ENCODE measurements at regions not wholly inside any gene's neighbourhood (a gene's known extent, or its start where the extent isn't known, plus 50 kb on each side); places are given as distances from the start of the nearest gene placed in this dataset.

DNA sequence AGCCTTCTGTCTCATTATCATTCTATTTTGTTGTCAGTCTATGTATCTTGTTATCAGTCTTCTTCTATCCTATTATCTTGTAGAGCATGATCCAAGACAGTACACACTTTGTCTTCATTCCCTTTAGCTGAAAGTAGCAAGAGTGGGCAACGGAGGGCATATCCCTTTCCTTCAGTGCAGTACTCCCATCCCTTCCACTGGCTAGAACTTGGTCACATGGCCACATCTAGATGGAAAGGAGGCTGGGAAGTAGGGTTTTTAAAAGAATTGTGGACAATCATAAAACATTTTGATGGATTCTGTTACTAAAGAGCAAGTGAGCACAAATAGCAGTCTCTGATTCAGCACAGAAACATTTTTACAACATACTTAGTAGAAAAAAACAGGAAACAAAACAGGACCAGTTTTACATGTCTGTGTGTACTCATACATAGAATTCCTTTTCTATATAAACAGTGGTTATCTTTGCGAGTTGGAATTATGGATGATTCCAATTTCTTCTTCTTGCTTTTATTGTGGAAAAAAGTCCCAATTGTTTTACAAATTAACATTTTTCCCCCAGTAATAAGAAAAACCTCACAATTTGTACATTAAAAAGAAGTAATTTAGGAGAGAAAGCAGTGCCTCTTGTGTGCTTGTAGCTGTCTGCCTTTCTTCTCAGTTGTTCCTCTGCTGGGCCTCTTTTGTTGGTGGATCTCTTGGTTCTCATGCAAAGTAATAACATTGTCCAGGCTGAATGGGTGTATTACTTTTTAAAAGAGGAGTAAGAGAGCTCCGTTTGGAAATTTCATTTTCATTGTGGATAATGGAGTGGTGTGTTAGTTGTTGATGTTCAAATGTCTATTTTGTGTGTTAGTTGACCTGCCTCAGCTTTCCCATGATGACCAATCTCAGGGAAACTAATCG lies 410.9 kb upstream of the TRPC7 start:
- Histone ChIP-seq H3K9ac (ENCODE audit: low read depth, low read length, poor library complexity, severe bottlenecking) (no peak overlapping the region), H3F3A (ENCODE audit: low read depth) (no peaks in the 10 kb centered on the region), H3K4me2 (ENCODE audit: low read depth, low read length, poor library complexity, severe bottlenecking) (no peak overlapping the region), H3K9me2 (replicated peaks; ENCODE audit: low read depth, low read length) (no peaks in the 10 kb centered on the region), H2AFZ (ENCODE audit: low read length) (no peak overlapping the region), H3K4me1 (ENCODE audit: insufficient read depth, low read length, poor library complexity, severe bottlenecking) (no peaks in the 10 kb centered on the region), H3K9me3 (ENCODE audit: insufficient read depth, low read depth, low read length) (no peaks in the 10 kb centered on the region), H3K36me3 (ENCODE audit: insufficient read depth, low read length) (no peaks in the 10 kb centered on the region), H3K27me3 (ENCODE audit: insufficient read depth, low read length, poor library complexity, severe bottlenecking) (no peaks in the 10 kb centered on the region), H3K4me3 (ENCODE audit: low read length, poor library complexity, severe bottlenecking) (no peak overlapping the region), H4K20me1 (ENCODE audit: insufficient read depth, low read length, poor library complexity, severe bottlenecking) (no peaks in the 10 kb centered on the region), H3K79me2 (ENCODE audit: insufficient read depth, low read length) (no peaks in the 10 kb centered on the region)
- TF ChIP-seq EZH2phosphoT487 (IDR thresholded peaks at IDR 0.05; ENCODE audit: borderline replicate concordance) = no peak
- TF ChIP-seq, protein P1, sequence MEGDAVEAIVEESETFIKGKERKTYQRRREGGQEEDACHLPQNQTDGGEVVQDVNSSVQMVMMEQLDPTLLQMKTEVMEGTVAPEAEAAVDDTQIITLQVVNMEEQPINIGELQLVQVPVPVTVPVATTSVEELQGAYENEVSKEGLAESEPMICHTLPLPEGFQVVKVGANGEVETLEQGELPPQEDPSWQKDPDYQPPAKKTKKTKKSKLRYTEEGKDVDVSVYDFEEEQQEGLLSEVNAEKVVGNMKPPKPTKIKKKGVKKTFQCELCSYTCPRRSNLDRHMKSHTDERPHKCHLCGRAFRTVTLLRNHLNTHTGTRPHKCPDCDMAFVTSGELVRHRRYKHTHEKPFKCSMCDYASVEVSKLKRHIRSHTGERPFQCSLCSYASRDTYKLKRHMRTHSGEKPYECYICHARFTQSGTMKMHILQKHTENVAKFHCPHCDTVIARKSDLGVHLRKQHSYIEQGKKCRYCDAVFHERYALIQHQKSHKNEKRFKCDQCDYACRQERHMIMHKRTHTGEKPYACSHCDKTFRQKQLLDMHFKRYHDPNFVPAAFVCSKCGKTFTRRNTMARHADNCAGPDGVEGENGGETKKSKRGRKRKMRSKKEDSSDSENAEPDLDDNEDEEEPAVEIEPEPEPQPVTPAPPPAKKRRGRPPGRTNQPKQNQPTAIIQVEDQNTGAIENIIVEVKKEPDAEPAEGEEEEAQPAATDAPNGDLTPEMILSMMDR (conservative IDR thresholded peaks at IDR 0.05; ENCODE audit: low read length) = no peak

DNA sequence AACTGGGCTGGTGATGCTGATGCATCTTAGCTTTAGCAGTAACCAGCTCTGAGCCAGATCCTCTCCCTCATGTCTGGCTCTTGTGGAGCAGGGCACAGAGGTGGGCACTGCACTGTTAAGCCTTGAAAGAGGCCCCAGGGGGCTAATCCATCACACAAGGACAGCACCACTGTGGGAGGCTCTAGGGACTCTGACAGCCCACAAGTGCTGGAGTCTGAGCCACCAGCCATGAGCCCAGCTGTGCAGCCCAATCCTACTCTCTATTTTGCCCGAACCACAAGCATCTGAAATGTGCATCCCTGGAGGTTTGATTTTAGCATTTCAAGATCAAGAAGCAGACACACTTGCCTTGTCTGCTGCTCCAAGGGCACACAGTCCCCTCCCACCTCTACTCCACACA lies 407.1 kb upstream of the TRPC7 start:
- Histone ChIP-seq H3K27me3 (ENCODE audit: insufficient read depth, low read length, poor library complexity, severe bottlenecking) (no peaks in the 10 kb centered on the region), H3K36me3 (ENCODE audit: insufficient read depth, low read length) (no peaks in the 10 kb centered on the region), H3K9me2 (replicated peaks; ENCODE audit: low read depth, low read length) (no peaks in the 10 kb centered on the region), H2AFZ (ENCODE audit: low read length) (no peak overlapping the region), H3K9me3 (ENCODE audit: insufficient read depth, low read depth, low read length) (no peaks in the 10 kb centered on the region), H3K9ac (ENCODE audit: low read depth, low read length, poor library complexity, severe bottlenecking) (no peak overlapping the region), H3K4me1 (ENCODE audit: insufficient read depth, low read length, poor library complexity, severe bottlenecking) (no peaks in the 10 kb centered on the region), H4K20me1 (ENCODE audit: insufficient read depth, low read length, poor library complexity, severe bottlenecking) (no peaks in the 10 kb centered on the region), H3K4me3 (ENCODE audit: low read length, poor library complexity, severe bottlenecking) (no peak overlapping the region), H3K79me2 (ENCODE audit: insufficient read depth, low read length) (no peaks in the 10 kb centered on the region), H3K4me2 (ENCODE audit: low read depth, low read length, poor library complexity, severe bottlenecking) (no peak overlapping the region), H3F3A (ENCODE audit: low read depth) (no peaks in the 10 kb centered on the region)
- TF ChIP-seq, protein P1 (conservative IDR thresholded peaks at IDR 0.05; ENCODE audit: low read length) = no peak
- TF ChIP-seq EZH2phosphoT487 (IDR thresholded peaks at IDR 0.05; ENCODE audit: borderline replicate concordance) = no peak

DNA sequence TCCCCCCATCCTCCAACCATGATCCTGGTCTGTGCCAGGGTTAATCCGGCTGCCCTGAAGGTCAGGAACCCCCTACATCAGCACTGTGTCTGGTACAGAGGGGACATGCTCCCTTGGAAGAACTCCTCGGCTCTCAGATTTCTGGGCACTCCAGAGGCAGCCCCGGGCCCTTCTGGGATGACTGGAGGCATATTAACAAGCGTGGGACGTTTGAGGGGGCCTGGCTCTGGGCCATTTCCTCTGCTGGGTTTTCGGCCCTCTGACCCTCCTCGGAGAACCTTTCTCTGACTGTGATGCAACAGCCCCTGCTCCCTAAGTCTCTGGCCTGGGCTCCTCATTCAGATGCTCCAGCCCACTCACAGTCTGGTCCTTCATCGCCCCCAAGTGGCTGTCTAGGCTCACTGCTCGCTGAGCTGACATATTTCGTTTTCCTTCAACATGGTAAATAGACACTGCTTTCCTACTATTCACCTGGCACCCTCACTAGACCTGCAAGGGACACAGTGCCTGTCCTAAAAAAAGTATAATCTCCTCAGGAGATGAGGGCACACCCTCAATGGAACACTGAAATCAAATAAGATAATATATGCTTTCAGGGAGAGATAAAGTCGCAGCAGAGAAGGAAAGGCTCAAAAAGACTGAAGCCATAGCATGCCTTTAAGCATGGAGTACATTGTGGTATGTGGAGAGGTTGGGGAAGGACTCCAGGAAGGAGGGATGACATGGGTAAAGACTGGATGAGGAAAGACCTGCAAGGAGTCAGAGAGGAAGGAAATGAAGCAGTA lies 404.7 kb upstream of the TRPC7 start:
- Histone ChIP-seq H3K9me3 (ENCODE audit: insufficient read depth, low read depth, low read length) (no peaks in the 10 kb centered on the region), H2AFZ (ENCODE audit: low read length) (no peak overlapping the region), H3K4me1 (ENCODE audit: insufficient read depth, low read length, poor library complexity, severe bottlenecking) (no peaks in the 10 kb centered on the region), H3K9me2 (replicated peaks; ENCODE audit: low read depth, low read length) (no peaks in the 10 kb centered on the region), H3K27me3 (ENCODE audit: insufficient read depth, low read length, poor library complexity, severe bottlenecking) (no peaks in the 10 kb centered on the region), H3K9ac (ENCODE audit: low read depth, low read length, poor library complexity, severe bottlenecking) (no peak overlapping the region), H3F3A (ENCODE audit: low read depth) (no peaks in the 10 kb centered on the region), H4K20me1 (ENCODE audit: insufficient read depth, low read length, poor library complexity, severe bottlenecking) (no peaks in the 10 kb centered on the region), H3K4me2 (ENCODE audit: low read depth, low read length, poor library complexity, severe bottlenecking) (no peak overlapping the region), H3K4me3 (ENCODE audit: low read length, poor library complexity, severe bottlenecking) (no peak overlapping the region), H3K79me2 (ENCODE audit: insufficient read depth, low read length) (no peaks in the 10 kb centered on the region), H3K36me3 (ENCODE audit: insufficient read depth, low read length) (no peaks in the 10 kb centered on the region)
- TF ChIP-seq EZH2phosphoT487 (IDR thresholded peaks at IDR 0.05; ENCODE audit: borderline replicate concordance) = no peak
- TF ChIP-seq, protein P1 (conservative IDR thresholded peaks at IDR 0.05; ENCODE audit: low read length) = peak; percentile 94

All from Loucy (cell line).